K562 (cell line): ENCODE measurements at regions not wholly inside any gene's neighbourhood (a gene's known extent, or its start where the extent isn't known, plus 50 kb on each side); places are given as distances from the start of the nearest gene placed in this dataset.

Source experiments
- ATAC-seq: fragments of 200-7000 bp; cut with Tn5 transposase; 3 replicates; pipeline ENCODE4 v1.9.1; 2020; ENCODE audit warnings: moderate library complexity
- BruUV-seq: library from RNA; stranded (reverse); fragments of 400-500 nt; replicated peaks from 2 replicates; lab custom pipeline; 2021; lab: Mats Ljungman, UMichigan
- CTCF ChIA-PET: fragments of 300-600 bp; formaldehyde crosslinking; extraction: SDS; loops from one replicate; lab custom pipeline; 2021; ENCODE audit warnings: low intra/inter-chr PET ratio; lab: Yijun Ruan, JAX
- POLR2A ChIA-PET: fragments of 300-600, 350-650 bp; sonication (Branson Sonifier 250); formaldehyde crosslinking; extraction: SDS; loops from one replicate; lab custom pipeline; 2021; ENCODE audit warnings: antibody characterized with exemption, inconsistent platforms; lab: Yijun Ruan, JAX
- DNase-seq, 4 experiments: peaks; one replicate each; pipeline versions ENCODE4 v3.0.0 to v3.0.0-alpha.2; 2011 to 2018; ENCODE audit warnings: low spot score in 3 of 4, mixed read lengths in 3 of 4; ENCODE audit errors: extremely low read depth in 1 of 4
- FAIRE-seq: peaks from 2 replicates; lab custom pipeline; 2011; peaks lifted over from hg19 to GRCh38; lab: Jason Lieb, UNC
- H2AFZ ChIP-seq: 2 replicates; pipeline ENCODE4 v1.6.0; 2011; ENCODE audit warnings: low read depth, low read length, control low read depth, inconsistent platforms
- H3K27ac ChIP-seq: fragments of 200-600 bp; 3 replicates; pipeline ENCODE4 v1.8.0; 2011; ENCODE audit warnings: low read depth, mild to moderate bottlenecking, control low read depth, inconsistent platforms, low read length, moderate library complexity, mixed read lengths; ENCODE audit errors: extremely low read depth
- H3K27me3 ChIP-seq, 2 experiments: fragments of 300-600 bp in 1 of 2; 2 replicates in 1 of 2; 3 replicates in 1 of 2; pipeline versions ENCODE4 v1.6.0 to v1.8.0; 2011; ENCODE audit warnings: inconsistent platforms in 2 of 2, low read length in 2 of 2, mild to moderate bottlenecking in 1 of 2, mixed read lengths in 1 of 2, moderate library complexity in 1 of 2; ENCODE audit not compliant: control insufficient read depth in 2 of 2, insufficient read depth in 2 of 2
- H3K36me3 ChIP-seq: fragments of 300-600 bp; 3 replicates; pipeline ENCODE4 v1.8.0; 2011; ENCODE audit warnings: mild to moderate bottlenecking, low read length, inconsistent platforms; ENCODE audit not compliant: control insufficient read depth, insufficient read depth
- H3K4me1 ChIP-seq, 2 experiments: fragments of 200-600 bp in 1 of 2; replicated peaks in 1 of 2; 2 replicates in 1 of 2; 3 replicates in 1 of 2; pipeline versions ENCODE4 v1.5.1 to v1.8.0; 2011; ENCODE audit warnings: inconsistent platforms in 2 of 2, low read length in 2 of 2, mild to moderate bottlenecking in 1 of 2, mixed read lengths in 1 of 2, moderate library complexity in 1 of 2; ENCODE audit not compliant: control insufficient read depth in 2 of 2, insufficient read depth in 2 of 2
- H3K4me2 ChIP-seq: 2 replicates; pipeline ENCODE4 v1.6.1; 2011; ENCODE audit warnings: low read length, control low read depth, inconsistent platforms, mixed read lengths; ENCODE audit not compliant: insufficient read depth
- H3K4me3 ChIP-seq: fragments of 200-600 bp; sonication (generic), shearing (Covaris generic); 2 replicates; pipeline ENCODE4 v1.5.1; 2016; ENCODE audit warnings: control low read depth, inconsistent platforms
- H3K79me2 ChIP-seq: fragments of 200-600 bp; 3 replicates; pipeline ENCODE4 v1.8.0; 2011; ENCODE audit warnings: low read length, inconsistent platforms; ENCODE audit not compliant: control insufficient read depth, insufficient read depth
- H3K9ac ChIP-seq, 2 experiments: 2 replicates each; pipeline versions ENCODE4 v1.6.0 to v1.6.1; 2011; ENCODE audit warnings: low read depth in 2 of 2, low read length in 2 of 2, control low read depth in 1 of 2, inconsistent platforms in 1 of 2, mild to moderate bottlenecking in 1 of 2, mixed read lengths in 1 of 2; ENCODE audit not compliant: insufficient read depth in 1 of 2
- H3K9me1 ChIP-seq: one replicate; pipeline ENCODE4 v1.6.0; 2011; ENCODE audit warnings: inconsistent platforms, mild to moderate bottlenecking, low read length, moderate library complexity; ENCODE audit not compliant: control insufficient read depth, insufficient read depth
- H3K9me3 ChIP-seq: replicated peaks from 2 replicates; pipeline ENCODE4 v1.5.1; 2011; ENCODE audit warnings: low read depth, low read length, inconsistent platforms; ENCODE audit not compliant: control insufficient read depth, insufficient read depth
- H4K20me1 ChIP-seq: replicated peaks from 2 replicates; pipeline ENCODE4 v1.6.1; 2011; ENCODE audit warnings: low read length, inconsistent platforms, mixed read lengths; ENCODE audit not compliant: control insufficient read depth, insufficient read depth
- CC2D1A ChIP-seq: fragments of 450-650 bp; IDR thresholded peaks from 2 replicates; pipeline ENCODE4 v1.6.1; 2017; ENCODE audit warnings: mild to moderate bottlenecking
- HMG20B ChIP-seq: fragments of 250-450 bp; sonication (Bioruptor Pico); IDR thresholded peaks from 2 replicates; pipeline ENCODE4 v1.5.0; 2021; ENCODE audit warnings: mild to moderate bottlenecking
- MECOM ChIP-seq: fragments of 250-450 bp; sonication (Bioruptor Pico); IDR thresholded peaks from 2 replicates; pipeline ENCODE4 v1.8.0; 2022; ENCODE audit warnings: inconsistent platforms
- MEF2A ChIP-seq: IDR thresholded peaks from 2 replicates; pipeline ENCODE4 v1.6.1; 2011; ENCODE audit warnings: low read depth, mild to moderate bottlenecking, low read length, moderate library complexity; ENCODE audit not compliant: control insufficient read depth
- NCOA1 ChIP-seq: fragments of 450-650 bp; IDR thresholded peaks from 2 replicates; pipeline ENCODE4 v1.6.1; 2016; ENCODE audit warnings: low read depth
- PURB ChIP-seq: sonication (generic); formaldehyde crosslinking; IDR thresholded peaks from 2 replicates; pipeline ENCODE4 v1.9.0; 2021; ENCODE audit warnings: low read depth, mild to moderate bottlenecking, missing genetic modification reagents
- REST ChIP-seq, 2 experiments: fragments of 450-650 bp; formaldehyde crosslinking in 1 of 2; IDR thresholded peaks; 2 replicates each; pipeline versions ENCODE4 v1.4.0 to v1.6.1; 2014 to 2020; ENCODE audit warnings: mild to moderate bottlenecking in 2 of 2, borderline replicate concordance in 1 of 2, low read depth in 1 of 2
- TEAD4 ChIP-seq, 2 experiments: sonication (generic) in 1 of 2; formaldehyde crosslinking in 1 of 2; IDR thresholded peaks; 2 replicates each; pipeline versions ENCODE4 v1.6.1 to v1.8.0; 2012 to 2022; ENCODE audit warnings: borderline replicate concordance in 1 of 2, inconsistent platforms in 1 of 2, low read length in 1 of 2, mild to moderate bottlenecking in 1 of 2, missing genetic modification reagents in 1 of 2
- ZNF133 ChIP-seq: fragments of 250-450 bp; sonication (Bioruptor Pico); IDR thresholded peaks from 2 replicates; pipeline ENCODE4 v1.4.0; 2020; ENCODE audit warnings: mild to moderate bottlenecking
- WGBS: fragments of 100-300 bp; shearing (Covaris generic); methylation state at CpG from one replicate; pipeline ENCODE4 v1.1.6; 2016; ENCODE audit warnings: low coverage, mixed read lengths; ENCODE audit not compliant: insufficient coverage; ENCODE audit errors: missing lambda C conversion rate; 5-methylcytosine and 5-hydroxymethylcytosine counted together
- in situ Hi-C: fragments of 300-500 bp; cut with MboI; formaldehyde crosslinking; loops from 4 replicates; pipeline ENCODE4 v1.15.0; 2018; ENCODE audit warnings: inconsistent platforms, mixed read lengths
- intact Hi-C: fragments of 100-400 bp; cut with micrococcal nuclease; formaldehyde crosslinking; loops from 2 replicates; pipeline ENCODE4 v1.14.2; 2022
- TF ChIP-seq, protein P1 (sequence below): fragments of 250-450 bp; sonication (Bioruptor Pico); IDR thresholded peaks from 2 replicates; pipeline ENCODE4 v1.8.0; 2021; ENCODE audit warnings: borderline replicate concordance, mild to moderate bottlenecking, moderate library complexity; ENCODE audit not compliant: poor library complexity, severe bottlenecking
- TF ChIP-seq, protein P2 (sequence below): sonication (generic); formaldehyde crosslinking; IDR thresholded peaks from 2 replicates; pipeline ENCODE4 v1.8.1; 2023; ENCODE audit warnings: mild to moderate bottlenecking, missing genetic modification reagents, moderate library complexity

DNA sequence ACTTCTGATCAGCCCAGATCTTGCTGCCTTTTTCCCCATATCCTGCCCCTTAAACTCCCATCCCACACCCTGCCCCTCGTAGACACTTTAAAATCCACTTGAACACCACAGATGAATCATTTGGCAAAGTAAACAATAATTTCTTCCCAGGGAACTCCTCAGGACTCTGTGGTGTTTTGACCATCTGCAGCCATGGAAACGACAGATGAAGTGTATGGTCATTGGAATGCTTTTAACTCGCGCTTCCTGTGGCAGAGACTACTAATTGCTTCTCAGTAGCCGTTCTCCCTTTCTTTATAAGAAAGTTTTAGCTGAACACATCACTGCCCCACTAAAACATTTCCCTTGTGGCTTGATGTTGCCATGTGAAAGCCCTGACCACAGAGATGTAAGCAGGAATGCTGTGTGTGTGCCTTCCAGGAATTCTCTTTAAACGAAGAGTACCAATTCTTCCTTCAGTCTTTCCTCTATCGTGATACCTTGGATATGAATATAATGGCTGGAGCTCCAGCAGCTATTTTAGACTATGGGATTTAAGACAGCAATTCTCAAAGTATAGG, 92.7 kb upstream of the PARD3B start:
- peak overlapping the region in 1 of 2 experiments; percentile 31; a peak in 1 of 4 replicates for H3K9ac ChIP-seq
- H3K79me2 ChIP-seq, result no peaks in the 10 kb centered on the region
- FAIRE-seq, result no peak
- H2AFZ ChIP-seq, result peak overlapping the region; percentile 93
- H4K20me1 ChIP-seq, result no peaks in the 10 kb centered on the region
- peak overlapping the region; percentile 28; the same call in 2 of the 3 replicates for H3K27ac ChIP-seq
- intact Hi-C loops, result no loop called here
- peak; percentile 73 for ATAC-seq
- ChIA-PET CTCF (no interaction called here), POLR2A (interaction anchor here (0.8 kb wide), 1 partner anchor 119 kb away, joined by 3 read pairs; no protein-coding TSS in a partner anchor)
- no peak overlapping the region for H3K4me3 ChIP-seq
- H3K27me3 ChIP-seq, result no peaks in the 10 kb centered on the region
- WGBS, result 2% methylated on average over 7 of the region's 7 CpGs
- no peaks in the 10 kb centered on the region for H3K36me3 ChIP-seq
- peaks cover 0 to 16% of the 10 kb centered on the region in 2 experiments; a peak in 4 of 5 replicates for H3K4me1 ChIP-seq
- no peaks in the 10 kb centered on the region for H3K9me3 ChIP-seq
- peak overlapping the region; percentile 52; the same call in 1 of the 2 replicates for H3K4me2 ChIP-seq
- no TSS peak for BruUV-seq
- peak in 2 of 4 experiments; percentile 15 to 38 for DNase-seq
- no peaks in the 10 kb centered on the region for H3K9me1 ChIP-seq
- in situ Hi-C loops, result no loop called here
- TF ChIP-seq MECOM (CRISPR knock-in tag) (no peak), PURB (CRISPR knock-in tag) (no peak), ZNF133 (CRISPR knock-in tag) (no peak), REST (IDR thresholded peaks at IDR 0.05; ENCODE audit: borderline replicate concordance) (no peak), REST (CRISPR knock-in tag; IDR thresholded peaks at IDR 0.05; ENCODE audit: low read depth) (no peak), MEF2A (no peak), NCOA1 (no peak), CC2D1A (no peak), TEAD4 (IDR thresholded peaks at IDR 0.05; ENCODE audit: low read length) (peak; percentile 17; the same call in 1 of the 2 replicates), TEAD4 (CRISPR knock-in tag; IDR thresholded peaks at IDR 0.05; ENCODE audit: borderline replicate concordance) (no peak), HMG20B (no peak)
- TF ChIP-seq, protein P1, sequence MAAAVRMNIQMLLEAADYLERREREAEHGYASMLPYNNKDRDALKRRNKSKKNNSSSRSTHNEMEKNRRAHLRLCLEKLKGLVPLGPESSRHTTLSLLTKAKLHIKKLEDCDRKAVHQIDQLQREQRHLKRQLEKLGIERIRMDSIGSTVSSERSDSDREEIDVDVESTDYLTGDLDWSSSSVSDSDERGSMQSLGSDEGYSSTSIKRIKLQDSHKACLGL (CRISPR knock-in tag), result no peak
- TF ChIP-seq, protein P2, sequence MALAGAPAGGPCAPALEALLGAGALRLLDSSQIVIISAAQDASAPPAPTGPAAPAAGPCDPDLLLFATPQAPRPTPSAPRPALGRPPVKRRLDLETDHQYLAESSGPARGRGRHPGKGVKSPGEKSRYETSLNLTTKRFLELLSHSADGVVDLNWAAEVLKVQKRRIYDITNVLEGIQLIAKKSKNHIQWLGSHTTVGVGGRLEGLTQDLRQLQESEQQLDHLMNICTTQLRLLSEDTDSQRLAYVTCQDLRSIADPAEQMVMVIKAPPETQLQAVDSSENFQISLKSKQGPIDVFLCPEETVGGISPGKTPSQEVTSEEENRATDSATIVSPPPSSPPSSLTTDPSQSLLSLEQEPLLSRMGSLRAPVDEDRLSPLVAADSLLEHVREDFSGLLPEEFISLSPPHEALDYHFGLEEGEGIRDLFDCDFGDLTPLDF (CRISPR knock-in tag), result no peak
